HepG2 (cell line): ENCODE measurements at regions not wholly inside any gene's neighbourhood (a gene's known extent, or its start where the extent isn't known, plus 50 kb on each side); places are given as distances from the start of the nearest gene placed in this dataset.

Source experiments
- ATF5 ChIP-seq: sonication (generic); formaldehyde crosslinking; IDR thresholded peaks from 2 replicates; pipeline ENCODE4 v1.4.0; 2020; ENCODE audit warnings: mild to moderate bottlenecking, low read depth, missing genetic modification reagents
- FIP1L1 ChIP-seq: fragments of 200-400 bp; formaldehyde crosslinking; IDR thresholded peaks from 2 replicates; pipeline ENCODE4 v1.6.1; 2018; ENCODE audit warnings: low read depth, mild to moderate bottlenecking, low read length, moderate library complexity, borderline replicate concordance; ENCODE audit not compliant: insufficient read depth
- POLR2A ChIP-seq, 2 experiments: IDR thresholded peaks; 2 replicates each; pipeline ENCODE4 v1.6.1; 2011; ENCODE audit warnings: low read depth in 2 of 2, low read length in 2 of 2, mild to moderate bottlenecking in 1 of 2, moderate library complexity in 1 of 2; ENCODE audit not compliant: insufficient read depth in 1 of 2
- TAF15 ChIP-seq: fragments of 200-400 bp; formaldehyde crosslinking; IDR thresholded peaks from one replicate; pipeline ENCODE4 v1.6.1; 2018; ENCODE audit warnings: mild to moderate bottlenecking, low read depth, low read length; ENCODE audit not compliant: poor library complexity, severe bottlenecking
- ZNF12 ChIP-seq: sonication (generic); formaldehyde crosslinking; IDR thresholded peaks from 2 replicates; pipeline ENCODE4 v1.5.0; 2020; ENCODE audit warnings: missing genetic modification reagents
- ZNF562 ChIP-seq: sonication (generic); formaldehyde crosslinking; IDR thresholded peaks from 2 replicates; pipeline ENCODE4 v1.8.0; 2022; ENCODE audit warnings: missing genetic modification reagents, borderline replicate concordance

DNA sequence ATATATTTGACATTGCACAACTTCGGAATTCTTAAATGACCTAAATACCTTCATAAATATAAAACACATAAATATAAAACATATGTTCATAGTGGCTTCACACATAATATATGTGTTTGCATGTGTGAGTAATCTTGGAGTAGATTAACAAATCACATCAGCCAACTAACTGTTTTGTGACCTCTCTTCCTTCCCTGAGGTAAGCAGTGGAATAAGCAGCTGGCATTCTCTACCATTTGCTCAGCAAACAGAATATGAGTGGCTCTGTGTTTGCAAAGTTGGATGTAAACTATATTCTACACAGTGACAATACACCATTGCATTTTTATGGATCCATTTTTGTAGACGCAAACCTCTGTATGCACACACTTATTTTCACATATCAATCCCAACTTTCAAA, 189.9 kb downstream of the ACER2 start:
- TF ChIP-seq FIP1L1 (no peak), POLR2A (IDR thresholded peaks at IDR 0.05; ENCODE audit: insufficient read depth in 1 of 2, low read depth in 2 of 2, low read length in 2 of 2) (no peak), ZNF12 (CRISPR knock-in tag) (no peak), TAF15 (no peak), ZNF562 (CRISPR knock-in tag) (no peak), ATF5 (CRISPR knock-in tag) (no peak)
